GM19324 (cell line): ENCODE measurements at regions not wholly inside any gene's neighbourhood (a gene's known extent, or its start where the extent isn't known, plus 50 kb on each side); places are given as distances from the start of the nearest gene placed in this dataset.

ENCODE experiments used
- ATAC-seq: cut with Tn5 transposase; IDR thresholded peaks from one replicate; pipeline ENCODE4 v1.9.1; 2021; ENCODE audit warnings: mild to moderate bottlenecking, moderate library complexity; ENCODE audit not compliant: unreplicated experiment, low FRiP score

DNA sequence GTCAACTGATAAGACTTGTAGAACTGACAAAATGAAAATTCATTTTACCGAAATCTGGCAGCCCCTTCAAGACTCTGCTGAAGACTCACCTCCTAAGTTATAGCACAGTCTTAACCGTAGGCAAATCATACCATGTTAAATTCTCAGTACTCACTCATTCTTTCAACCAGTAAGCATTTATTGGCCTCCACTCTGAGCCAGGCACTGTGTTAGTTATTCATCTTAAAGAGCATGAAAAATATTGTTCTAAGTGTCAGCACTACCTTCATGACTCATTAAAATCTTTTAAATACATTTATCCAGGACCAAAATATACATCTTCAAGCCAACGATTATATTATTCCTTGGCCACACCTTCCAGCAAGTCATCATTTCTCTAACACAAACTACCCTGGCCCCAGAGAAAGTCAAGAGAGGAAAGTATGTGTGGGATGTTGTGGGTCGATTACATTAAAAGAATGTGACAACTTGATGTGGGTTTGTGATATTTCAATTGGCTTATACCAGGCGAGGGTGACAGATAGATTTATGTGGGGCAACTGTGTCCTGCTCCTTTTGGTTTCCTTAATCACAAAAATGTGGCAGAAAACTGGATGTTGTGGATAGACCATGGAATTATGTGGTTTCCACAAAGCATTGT, 55.0 kb downstream of the TMEM30B start:
- ATAC-seq, result no peak

DNA sequence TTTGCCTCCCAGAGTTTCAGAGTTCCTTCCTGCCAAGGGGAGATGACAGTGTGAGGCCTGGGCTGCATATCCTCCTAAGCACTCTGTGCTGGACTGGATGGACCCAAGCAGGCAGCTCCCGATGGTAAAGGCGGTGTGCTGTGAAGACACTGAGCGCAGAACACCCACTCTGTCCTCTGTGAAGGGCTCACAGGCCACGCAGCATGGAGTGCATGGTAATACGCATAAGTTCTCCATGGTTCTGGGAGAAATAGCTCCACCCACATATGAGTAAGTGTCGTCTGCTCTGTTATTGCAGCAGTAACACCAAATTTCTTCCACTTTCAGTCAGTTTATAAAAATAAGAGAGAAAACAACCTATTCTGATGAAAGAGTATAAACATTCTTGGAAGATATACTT, 55.8 kb downstream of the TMEM30B start:
- ATAC-seq, result no peak

DNA sequence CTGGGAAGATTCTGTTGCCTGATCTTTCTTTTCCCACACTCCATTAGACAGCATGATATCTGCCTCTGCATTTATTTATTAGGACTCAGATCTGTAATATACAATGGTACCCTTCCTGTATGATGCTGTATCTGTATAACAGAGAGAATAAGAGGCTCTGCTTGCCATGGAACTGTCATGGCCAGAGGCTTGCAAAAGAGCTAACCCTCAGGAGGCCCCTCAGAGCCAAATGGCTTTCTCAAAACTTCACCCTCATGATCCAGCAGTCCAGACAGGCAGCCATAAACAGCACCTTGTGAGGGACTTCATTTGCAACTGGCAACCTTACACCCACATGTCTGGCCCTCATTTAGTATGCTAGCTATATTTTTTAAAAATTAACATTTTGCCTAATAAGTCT, 57.6 kb downstream of the TMEM30B start:
- ATAC-seq, result no peak

DNA sequence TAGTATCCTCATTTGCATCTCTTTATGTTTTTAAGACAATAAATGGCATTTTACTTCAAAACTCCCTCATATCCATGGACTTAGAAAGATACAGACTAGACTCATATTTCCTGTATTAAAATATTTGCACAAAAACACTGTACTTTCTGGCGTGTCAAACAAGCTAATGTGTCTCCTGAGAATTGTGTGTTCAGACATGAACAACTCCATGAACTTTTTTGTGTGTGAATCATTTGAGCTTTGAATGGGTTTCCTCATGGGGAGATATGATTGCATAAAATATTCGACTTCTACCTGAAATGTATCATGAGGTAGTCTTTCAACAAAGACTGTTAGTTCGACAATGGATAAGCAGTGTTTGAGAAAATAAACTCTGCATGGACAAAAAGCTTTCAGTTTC, 58.8 kb downstream of the TMEM30B start:
- no peak for ATAC-seq

DNA sequence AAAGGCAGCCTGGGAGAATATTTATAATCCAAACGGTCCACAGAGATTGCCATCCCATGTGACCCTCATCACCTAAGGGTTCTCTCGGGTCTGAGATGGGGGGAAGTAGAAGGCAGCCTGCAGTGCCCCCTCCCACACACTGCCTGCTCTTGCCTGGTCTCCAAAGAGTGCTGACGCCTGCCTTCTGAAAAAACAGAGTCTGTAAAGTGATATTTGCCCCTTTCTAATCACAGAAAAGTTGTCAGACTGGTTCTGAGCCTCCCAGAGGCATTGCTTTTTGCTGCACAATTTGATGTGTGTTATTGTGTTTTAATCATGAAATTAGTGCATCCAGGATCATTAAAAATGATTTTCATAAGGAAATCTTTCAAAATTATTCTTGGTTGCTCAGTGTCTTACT, 59.2 kb downstream of the TMEM30B start:
- ATAC-seq, result no peak

DNA sequence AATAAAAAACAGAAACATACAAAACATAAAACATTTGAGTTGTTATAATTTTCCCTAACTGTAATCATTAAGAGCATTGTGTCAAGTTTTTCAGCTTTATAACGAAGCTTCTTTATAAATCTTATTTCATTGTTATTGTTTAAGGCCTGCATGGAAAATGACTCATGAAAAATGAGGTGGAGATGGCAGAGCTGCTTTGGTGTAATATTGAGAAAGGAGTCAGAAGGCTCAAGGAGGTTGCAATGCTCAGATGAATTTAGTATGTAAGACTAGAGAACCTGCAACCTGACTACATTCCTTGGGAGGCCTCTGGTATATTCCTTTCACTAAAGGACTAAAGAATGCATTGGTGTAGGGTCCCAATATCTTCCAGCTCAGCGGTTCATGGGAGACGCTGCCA, 61.5 kb downstream of the TMEM30B start:
- no peak for ATAC-seq

DNA sequence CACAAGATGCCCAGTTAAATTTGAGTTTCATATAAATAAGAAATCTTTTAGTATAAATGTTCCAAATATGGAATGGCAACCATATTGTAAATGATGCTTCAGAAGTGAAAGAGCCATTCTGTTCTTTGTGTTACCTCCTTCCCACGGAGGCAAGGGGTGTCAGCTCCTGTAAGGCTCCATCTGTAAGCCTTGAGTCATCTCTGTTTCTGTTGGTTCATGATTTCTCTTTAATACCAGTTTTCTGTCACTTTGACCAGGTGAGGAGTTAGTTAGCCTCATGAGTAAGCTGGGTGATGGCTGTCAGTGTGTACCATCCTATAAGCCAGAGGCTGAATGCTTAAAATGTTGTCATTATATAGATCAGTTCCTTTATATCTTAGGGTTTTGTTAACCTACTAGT, 61.9 kb downstream of the TMEM30B start:
- ATAC-seq, result no peak

DNA sequence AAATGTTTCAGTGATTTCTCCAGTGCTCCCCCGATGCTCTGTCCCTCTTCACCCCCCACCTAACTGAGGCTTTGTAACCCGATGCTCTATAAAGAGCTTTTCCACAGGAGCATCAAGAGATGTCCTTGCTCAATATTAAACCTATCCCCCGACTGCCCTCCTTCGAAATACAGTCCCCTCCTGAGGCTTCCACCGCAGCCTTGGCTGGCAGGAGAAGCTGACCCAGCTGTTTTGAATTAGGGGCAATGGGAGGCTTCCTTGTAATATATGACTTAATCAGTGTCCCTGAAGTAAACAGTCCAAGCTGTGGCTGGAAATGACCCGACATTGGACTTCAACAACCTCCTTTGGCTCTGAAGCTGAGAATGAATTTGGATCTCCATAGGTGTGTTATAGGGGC, 62.4 kb downstream of the TMEM30B start:
- ATAC-seq, result no peak

DNA sequence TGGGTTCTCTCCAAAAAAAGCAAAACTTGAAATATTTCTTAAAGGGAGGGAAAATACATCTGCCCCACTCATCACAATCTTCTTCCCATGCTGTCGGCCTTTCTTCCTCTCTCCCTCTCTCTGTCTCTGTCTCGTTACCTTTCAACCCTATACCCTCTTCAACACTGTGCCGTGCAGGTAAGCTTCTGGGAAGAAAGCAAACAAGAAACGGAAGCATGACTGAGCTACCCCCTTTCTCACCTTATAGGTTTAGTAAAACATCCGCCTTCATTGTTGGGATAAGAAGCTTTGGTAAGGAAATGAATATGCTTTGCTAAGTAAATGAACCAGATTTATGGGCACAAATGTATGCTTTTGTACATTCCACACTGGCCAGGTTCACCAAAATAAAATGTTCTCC, 63.0 kb downstream of the TMEM30B start:
- ATAC-seq, result no peak

DNA sequence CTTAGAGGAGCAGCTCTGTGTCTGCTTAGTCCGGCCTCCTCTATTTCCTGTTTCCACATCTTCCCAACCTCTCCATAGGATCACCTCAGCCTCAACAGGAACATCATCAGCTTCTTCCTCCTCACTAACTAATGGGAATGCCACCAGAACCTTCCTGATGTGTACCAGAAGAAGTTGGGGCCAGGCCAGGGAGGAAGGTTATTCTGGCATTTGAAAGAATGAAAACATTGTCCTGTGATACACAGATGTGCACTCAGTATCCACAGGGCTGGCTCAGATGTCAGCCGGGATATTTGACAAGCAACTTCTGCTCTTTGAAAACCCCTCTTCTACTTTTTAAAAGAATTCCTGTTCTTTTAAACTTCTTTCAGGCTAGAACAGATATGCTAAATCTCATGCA, 63.6 kb downstream of the TMEM30B start:
- ATAC-seq, result no peak

DNA sequence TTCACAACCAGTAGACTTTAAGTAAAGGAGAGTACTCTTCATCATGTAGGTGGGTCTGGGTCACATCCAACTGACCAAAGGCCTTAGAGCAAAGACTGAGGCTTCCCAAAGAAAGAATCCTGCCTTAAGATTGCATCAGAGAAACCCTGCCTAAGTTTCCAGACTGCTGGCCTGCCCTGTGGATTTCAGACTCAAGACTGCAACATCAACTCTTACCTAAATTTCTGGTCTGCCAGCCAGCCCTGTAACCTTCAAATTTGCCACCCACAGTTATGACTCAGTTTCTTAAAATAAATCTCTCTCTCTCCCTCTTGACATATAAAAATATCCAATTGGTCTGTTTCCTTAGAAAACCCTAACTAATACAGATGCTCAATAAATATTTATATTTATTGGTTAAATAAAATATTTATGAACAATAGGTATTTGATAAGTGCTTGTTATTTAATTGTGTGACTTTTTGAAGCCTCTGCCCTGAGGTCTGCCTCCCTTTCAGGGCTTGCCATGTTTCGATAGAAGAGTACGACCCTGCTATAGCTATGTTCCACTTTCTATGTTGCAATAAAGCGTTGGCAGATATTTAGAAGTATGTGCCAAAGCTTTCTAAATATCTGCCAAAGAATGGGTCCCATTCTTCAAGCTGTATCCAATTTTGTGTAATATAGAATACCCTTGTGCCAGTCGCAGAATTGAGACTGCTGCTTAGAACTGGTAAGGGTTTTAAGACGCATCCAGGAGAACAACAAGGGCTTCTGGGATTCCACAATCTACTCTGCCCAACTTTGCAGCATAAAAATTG, 65.7 kb downstream of the TMEM30B start:
- ATAC-seq, result no peak

DNA sequence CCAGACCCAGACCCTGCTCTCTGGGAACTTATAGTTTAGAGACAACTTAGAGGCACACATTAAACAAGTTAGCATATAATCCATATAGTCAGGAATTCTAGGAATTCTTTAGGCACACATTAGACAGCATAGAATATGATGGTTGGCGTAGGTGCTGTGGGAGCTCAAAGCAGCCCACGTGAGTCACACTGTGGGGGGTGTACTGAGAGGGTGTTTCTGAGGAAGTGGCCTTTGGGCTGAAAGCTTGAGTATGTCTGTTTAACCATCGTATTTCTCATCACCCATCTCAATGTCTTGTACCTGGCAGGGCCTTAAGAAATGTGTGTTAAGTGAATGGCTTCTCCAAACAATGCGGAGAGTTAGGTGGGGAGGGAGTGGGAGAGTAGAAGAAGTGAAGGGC, 67.2 kb downstream of the TMEM30B start:
- no peak for ATAC-seq

DNA sequence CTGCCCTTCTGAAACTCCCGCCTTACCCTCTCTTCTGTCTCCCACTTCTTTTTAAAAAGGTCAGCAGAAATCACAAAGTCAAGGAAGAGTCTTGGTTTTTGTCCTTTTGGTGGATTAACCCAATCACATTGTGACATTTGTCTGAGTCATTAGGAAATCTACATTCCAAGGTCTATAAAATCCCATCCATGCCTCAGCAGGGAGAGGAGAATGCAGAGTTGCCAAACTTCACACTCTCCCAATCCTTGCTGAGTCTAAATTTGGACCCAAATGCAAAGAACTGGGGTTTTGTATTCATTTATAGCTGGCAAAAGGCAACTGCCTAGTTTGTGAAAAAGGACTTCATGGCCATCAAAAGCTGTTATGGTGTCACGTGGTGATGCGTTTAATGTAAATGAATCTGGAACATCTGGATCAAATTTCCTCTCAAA, 67.9 kb downstream of the TMEM30B start:
- no peak for ATAC-seq

DNA sequence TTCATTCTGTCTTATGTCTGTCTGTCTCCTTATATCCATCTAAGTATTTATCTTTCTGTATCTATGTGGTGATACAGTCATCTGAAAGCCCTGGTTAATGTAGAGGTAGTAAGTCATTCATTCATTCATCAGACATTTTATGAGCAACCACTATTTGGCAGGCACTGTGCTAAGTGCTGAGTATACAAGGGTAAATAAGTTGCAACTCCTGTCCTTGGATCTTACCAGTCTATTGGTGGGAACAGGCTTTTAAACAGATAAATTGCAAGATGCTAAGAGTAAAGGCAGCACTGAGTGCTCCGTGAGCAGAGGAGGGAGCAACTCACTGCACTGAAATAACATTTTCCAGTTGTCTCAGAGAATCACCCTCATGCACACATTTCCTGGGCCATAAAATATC, 68.6 kb downstream of the TMEM30B start:
- ATAC-seq, result no peak

DNA sequence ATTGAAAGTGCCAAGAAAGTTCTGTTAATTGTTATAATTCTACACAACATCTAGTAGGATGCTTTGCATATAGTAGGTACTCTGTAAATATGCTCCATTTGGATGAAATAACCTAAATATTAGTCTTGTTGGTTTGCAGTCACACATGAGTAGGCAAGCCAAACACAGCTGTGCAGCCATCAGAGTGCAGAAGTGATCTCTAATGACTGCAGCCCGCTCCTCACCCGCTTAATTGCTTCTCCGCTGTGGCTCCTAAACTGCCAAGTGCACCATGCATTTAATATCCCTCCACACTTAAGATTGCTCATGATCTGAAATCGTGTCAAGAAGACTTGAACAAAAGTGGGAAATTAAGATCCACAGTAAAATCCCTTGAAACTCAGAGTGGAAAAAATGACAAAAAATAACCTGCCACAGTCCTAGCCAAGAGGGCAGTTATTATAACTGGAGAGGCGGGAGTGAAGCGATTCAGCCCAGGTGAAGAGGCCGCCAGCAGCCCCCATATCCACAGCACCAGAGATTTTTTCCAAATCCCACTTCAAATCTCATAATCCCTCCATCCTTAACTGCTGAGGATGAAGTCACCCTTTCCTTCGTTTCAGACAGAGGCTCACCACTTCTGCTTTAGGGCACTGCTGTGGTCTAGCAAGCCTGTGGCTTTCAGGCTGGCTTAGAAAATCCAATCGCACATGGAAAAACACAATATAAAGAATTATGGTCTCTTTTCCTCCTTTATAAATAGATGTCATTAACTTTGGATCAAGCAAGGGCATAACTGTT, 69.5 kb downstream of the TMEM30B start:
- no peak for ATAC-seq

DNA sequence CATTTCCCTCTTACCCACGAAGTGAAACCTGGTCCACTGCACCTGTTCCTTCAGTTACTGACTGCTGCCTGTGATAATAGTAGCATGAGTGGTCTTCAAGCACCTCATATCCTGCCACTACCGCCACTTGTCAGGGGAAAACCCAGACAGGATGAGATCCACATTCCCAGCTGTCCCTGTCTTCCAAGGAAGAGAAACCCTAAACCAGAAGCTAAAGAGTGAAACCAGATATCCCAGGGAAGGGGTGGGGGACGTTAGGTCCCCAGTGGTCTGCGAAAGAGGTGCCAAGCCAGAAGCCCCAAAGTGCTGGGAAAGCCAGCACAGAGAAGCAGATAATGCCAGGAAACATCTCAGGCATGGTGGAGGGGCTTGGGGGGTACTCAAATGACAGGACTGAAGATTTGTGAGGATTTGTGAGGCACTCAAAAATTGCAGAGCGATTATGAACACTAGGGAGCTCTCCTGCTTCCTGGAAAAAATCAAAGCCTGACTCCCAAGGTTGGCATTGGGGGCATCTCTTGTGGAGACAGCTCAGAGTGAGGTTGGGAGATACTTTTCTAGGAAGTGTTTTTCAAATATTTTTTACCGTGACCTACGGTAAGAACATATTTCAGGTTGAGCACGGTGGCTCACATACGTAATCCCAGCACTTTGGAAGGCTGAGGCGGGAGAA, 77.9 kb downstream of the TMEM30B start:
- ATAC-seq, result no peak

DNA sequence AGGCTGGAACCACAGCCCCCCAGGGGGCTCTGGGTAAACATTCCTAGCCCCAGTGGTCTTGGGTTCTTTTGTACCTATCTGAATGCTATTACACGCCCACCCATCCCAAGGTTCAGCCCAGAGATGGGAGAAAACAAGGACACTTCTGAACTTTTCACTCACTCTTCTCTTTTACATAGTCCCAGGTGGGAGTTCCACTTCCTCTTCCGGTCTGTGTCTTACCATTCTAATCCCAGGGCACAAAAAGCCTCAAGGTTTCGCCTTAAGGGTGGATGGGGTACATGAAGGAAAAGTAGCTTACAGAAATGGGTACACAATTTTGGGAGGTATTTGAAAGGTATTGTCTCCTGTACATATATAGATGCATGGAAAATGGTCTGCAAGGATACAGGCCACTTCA, 79.0 kb downstream of the TMEM30B start:
- no peak for ATAC-seq

DNA sequence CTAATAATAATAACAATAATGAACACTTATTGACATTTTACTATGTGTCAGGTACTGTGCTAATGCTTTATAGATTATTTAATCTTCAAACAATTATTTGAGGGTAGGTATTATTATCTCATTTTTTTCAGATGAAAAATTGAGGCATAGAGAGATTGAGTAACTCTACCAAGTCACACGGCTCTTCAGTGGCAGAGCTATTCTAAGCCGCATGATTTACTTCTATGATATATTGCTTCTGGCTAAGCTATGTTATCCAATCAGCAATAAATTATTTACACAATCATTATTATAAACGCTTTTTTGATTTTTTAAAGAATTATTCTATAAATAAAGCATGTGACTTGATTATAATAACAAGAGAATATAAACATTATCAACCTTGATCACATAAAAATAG, 80.0 kb downstream of the TMEM30B start:
- no peak for ATAC-seq

DNA sequence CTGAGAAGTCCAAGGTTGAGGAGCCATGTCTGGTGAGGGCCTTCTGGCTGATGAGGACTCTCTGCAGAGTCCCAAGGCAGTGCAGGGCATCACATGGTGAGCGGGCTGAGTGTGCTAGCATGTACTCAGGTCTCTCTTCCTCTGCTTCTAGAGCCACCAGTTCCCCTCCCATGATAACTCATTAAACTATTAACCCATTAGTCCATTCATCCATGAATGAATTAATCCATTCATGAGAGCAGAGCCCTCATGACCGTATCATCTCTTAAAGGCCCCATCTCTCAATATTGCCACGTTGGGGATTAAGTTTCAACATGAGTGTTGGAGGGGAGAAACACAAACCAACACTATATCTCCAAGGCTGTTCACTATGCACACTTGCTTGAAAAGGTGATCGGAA, 83.7 kb downstream of the TMEM30B start:
- no peak for ATAC-seq

DNA sequence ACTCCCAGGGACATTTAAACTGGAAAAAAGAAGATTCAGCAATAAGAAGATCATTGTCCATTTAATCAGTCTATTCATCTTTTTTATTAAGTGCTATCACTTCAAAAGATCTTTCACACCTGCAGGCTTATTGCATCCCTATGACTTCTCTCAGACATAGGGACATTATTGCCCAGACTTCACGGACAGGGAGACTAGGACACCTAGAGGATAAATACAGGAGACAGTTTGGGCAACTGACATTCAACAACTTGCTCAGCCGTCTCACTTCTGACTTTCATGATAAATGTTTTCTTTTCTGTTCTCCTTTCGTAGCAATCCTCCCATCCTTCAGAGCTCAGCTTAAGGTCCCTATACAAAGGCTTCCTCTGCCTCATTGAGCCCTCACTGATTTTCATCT, 84.3 kb downstream of the TMEM30B start:
- ATAC-seq, result no peak

DNA sequence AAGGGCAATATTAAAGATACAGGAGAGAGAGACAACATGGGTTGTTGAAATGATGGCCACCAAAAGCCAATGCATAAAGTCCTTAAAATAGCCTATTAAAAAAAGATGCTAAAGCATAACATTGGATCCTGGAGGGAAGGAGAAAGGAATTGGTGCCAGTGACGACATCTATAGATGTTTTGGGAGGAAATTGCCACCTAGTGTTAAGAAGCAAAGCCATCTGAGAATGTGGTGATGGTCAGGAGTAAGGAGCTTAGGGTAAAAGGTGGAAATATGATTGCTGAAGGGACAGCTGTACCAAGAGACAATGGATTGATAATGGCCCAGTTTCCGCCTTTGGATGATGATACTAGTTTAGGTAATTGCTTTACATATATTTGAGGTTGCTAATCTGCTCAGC, 85.1 kb downstream of the TMEM30B start:
- ATAC-seq, result no peak
